ENCODE measurements at regions not wholly inside any gene's neighbourhood (a gene's known extent, or its start where the extent isn't known, plus 50 kb on each side); places are given as distances from the start of the nearest gene placed in this dataset.

- no peak for DNase-seq
- H3K36me3 ChIP-seq: no peaks in the 10 kb centered on the region
- no peak for ATAC-seq
- H3K4me1 ChIP-seq: no peaks in the 10 kb centered on the region
- no peak overlapping the region for H3K4me3 ChIP-seq
- intact Hi-C loops (cut with DNase I; ENCODE audit: low total_unique reads) (no loop called here), in situ Hi-C loops (cut with MboI; ENCODE audit: low sequenced_read_pairs in 4 of 4) (no loop called here)
- no peak overlapping the region for H3K27ac ChIP-seq
- TF ChIP-seq POLR2A (IDR thresholded peaks at IDR 0.05) (no peak), CTCF (IDR thresholded peaks at IDR 0.05 in 4 of 5, conservative IDR thresholded peaks at IDR 0.05 in 1 of 5) (no peak)
- H3K27me3 ChIP-seq: no peaks in the 10 kb centered on the region
- no peaks in the 10 kb centered on the region for H3K9me3 ChIP-seq
These were observed 465.2 kb upstream of the BOD1L1 start for GRCh38 chr4:14092741-14093140.

GRCh38 chr4:14095831-14096230, 468.3 kb upstream of the BOD1L1 start:
- no peak for TF ChIP-seq POLR2A (IDR thresholded peaks at IDR 0.05)
- no peak for TF ChIP-seq CTCF (IDR thresholded peaks at IDR 0.05 in 4 of 5, conservative IDR thresholded peaks at IDR 0.05 in 1 of 5)
- DNase-seq (no peak), ATAC-seq (no peak)
- intact Hi-C loops (cut with DNase I; ENCODE audit: low total_unique reads): no loop called here
- Histone ChIP-seq H3K27ac (no peak overlapping the region), H3K4me1 (no peaks in the 10 kb centered on the region), H3K27me3 (no peaks in the 10 kb centered on the region), H3K36me3 (no peaks in the 10 kb centered on the region), H3K9me3 (no peaks in the 10 kb centered on the region), H3K4me3 (no peak overlapping the region)
- in situ Hi-C loops (cut with MboI; ENCODE audit: low sequenced_read_pairs in 4 of 4): no loop called here

DNA sequence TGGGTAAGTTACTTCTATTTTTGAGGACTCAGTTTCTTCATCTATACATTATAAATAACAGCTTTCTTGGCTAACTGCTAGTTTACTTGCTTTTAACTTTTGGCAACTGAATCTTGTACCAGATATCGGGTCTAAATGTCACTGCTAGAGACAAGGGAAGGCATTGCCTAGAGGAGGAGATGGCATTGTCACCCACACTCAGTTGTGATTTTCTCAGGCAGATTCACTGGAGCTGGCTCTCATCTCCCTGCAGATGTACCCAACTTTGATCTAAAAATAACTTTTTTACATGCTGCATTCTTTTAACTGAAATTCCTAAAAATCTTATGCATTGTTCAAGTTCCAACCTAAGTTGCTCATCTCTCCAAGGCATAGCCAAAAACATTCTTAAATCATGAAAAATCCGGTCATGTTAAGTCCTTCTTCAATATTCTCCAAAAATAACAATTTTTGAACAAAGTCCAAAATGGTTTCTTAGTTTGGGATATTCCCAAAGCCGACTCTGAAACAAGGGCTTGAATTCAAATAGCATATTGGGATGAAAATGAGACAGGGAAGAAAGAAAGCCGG, 469.0 kb upstream of the BOD1L1 start:
- no peak overlapping the region for H3K27ac ChIP-seq
- no peak overlapping the region for H3K4me3 ChIP-seq
- TF ChIP-seq POLR2A (IDR thresholded peaks at IDR 0.05) (no peak), CTCF (IDR thresholded peaks at IDR 0.05 in 4 of 5, conservative IDR thresholded peaks at IDR 0.05 in 1 of 5) (no peak)
- H3K36me3 ChIP-seq: no peaks in the 10 kb centered on the region
- intact Hi-C loops (cut with DNase I; ENCODE audit: low total_unique reads) (no loop called here), in situ Hi-C loops (cut with MboI; ENCODE audit: low sequenced_read_pairs in 4 of 4) (no loop called here)
- ATAC-seq: no peak
- H3K27me3 ChIP-seq: no peaks in the 10 kb centered on the region
- H3K4me1 ChIP-seq: no peaks in the 10 kb centered on the region
- no peak for DNase-seq
- no peaks in the 10 kb centered on the region for H3K9me3 ChIP-seq

- in situ Hi-C loops (cut with MboI; ENCODE audit: low sequenced_read_pairs in 4 of 4): no loop called here
- Histone ChIP-seq H3K36me3 (no peaks in the 10 kb centered on the region), H3K4me1 (no peaks in the 10 kb centered on the region), H3K27me3 (no peaks in the 10 kb centered on the region), H3K27ac (no peak overlapping the region), H3K9me3 (no peaks in the 10 kb centered on the region), H3K4me3 (no peak overlapping the region)
- intact Hi-C loops (cut with DNase I; ENCODE audit: low total_unique reads): no loop called here
- ATAC-seq: no peak
- no peak for TF ChIP-seq CTCF (IDR thresholded peaks at IDR 0.05 in 4 of 5, conservative IDR thresholded peaks at IDR 0.05 in 1 of 5)
- TF ChIP-seq POLR2A (IDR thresholded peaks at IDR 0.05): no peak
- DNase-seq: no peak
These were observed 472.8 kb upstream of the BOD1L1 start for GRCh38 chr4:14100349-14100748.

- Histone ChIP-seq H3K4me3 (no peak overlapping the region), H3K27me3 (no peaks in the 10 kb centered on the region), H3K4me1 (no peaks in the 10 kb centered on the region), H3K9me3 (no peaks in the 10 kb centered on the region), H3K27ac (no peak overlapping the region), H3K36me3 (no peaks in the 10 kb centered on the region)
- intact Hi-C loops (cut with DNase I; ENCODE audit: low total_unique reads): no loop called here
- no peak for TF ChIP-seq CTCF (IDR thresholded peaks at IDR 0.05 in 4 of 5, conservative IDR thresholded peaks at IDR 0.05 in 1 of 5)
- no peak for TF ChIP-seq POLR2A (IDR thresholded peaks at IDR 0.05)
- in situ Hi-C loops (cut with MboI; ENCODE audit: low sequenced_read_pairs in 4 of 4): no loop called here
- ATAC-seq (no peak), DNase-seq (no peak)
These were observed 482.9 kb upstream of the BOD1L1 start for GRCh38 chr4:14110407-14110806.

Data from gastrocnemius medialis (tissue), 4 donors.